Nephron (organoid): ENCODE measurements at regions not wholly inside any gene's neighbourhood (a gene's known extent, or its start where the extent isn't known, plus 50 kb on each side); places are given as distances from the start of the nearest gene placed in this dataset.

Source experiments
- H3K27ac Mint-ChIP-seq, 3 experiments: 2 replicates each; pipeline ENCODE4 v1.8.0; 2020; ENCODE audit warnings: mixed read lengths in 3 of 3, mild to moderate bottlenecking in 2 of 3, moderate library complexity in 1 of 3
- H3K27me3 Mint-ChIP-seq: 2 replicates; pipeline ENCODE4 v1.8.0; 2021; ENCODE audit warnings: low read depth, mild to moderate bottlenecking, moderate library complexity, mixed read lengths
- H3K36me3 Mint-ChIP-seq: 2 replicates; pipeline ENCODE4 v1.8.0; 2020; ENCODE audit warnings: low read depth, mixed read lengths
- H3K4me1 Mint-ChIP-seq: 2 replicates; pipeline ENCODE4 v1.8.0; 2020; ENCODE audit warnings: mixed read lengths
- H3K4me3 Mint-ChIP-seq, 3 experiments: 2 replicates each; pipeline ENCODE4 v1.8.0; 2020; ENCODE audit warnings: mild to moderate bottlenecking in 3 of 3, mixed read lengths in 3 of 3, moderate library complexity in 2 of 3
- H3K9me3 Mint-ChIP-seq: 2 replicates; pipeline ENCODE4 v1.8.0; 2020; ENCODE audit warnings: mixed read lengths
- CTCF ChIP-seq, 3 experiments: fragments of 200-600 bp; sonication (generic); IDR thresholded peaks; one replicate each; pipeline ENCODE4 v1.5.0; 2021; ENCODE audit warnings: antibody characterized with exemption in 3 of 3; ENCODE audit not compliant: unreplicated experiment in 3 of 3

GRCh38 chr15:46117071-46117470 is 482.2 kb downstream of the SQOR start:
- Mint-ChIP-seq H3K27me3 (peaks cover 7% of the 10 kb centered on the region), H3K4me3 (no peak overlapping the region), H3K9me3 (no peaks in the 10 kb centered on the region), H3K4me1 (no peaks in the 10 kb centered on the region), H3K27ac (no peak overlapping the region), H3K36me3 (no peaks in the 10 kb centered on the region)
- no peak for TF ChIP-seq CTCF (IDR thresholded peaks at IDR 0.05; ENCODE audit: unreplicated experiment in 3 of 3)

- no peaks in the 10 kb centered on the region for H3K4me1 Mint-ChIP-seq
- no peak overlapping the region for H3K27ac Mint-ChIP-seq
- no peaks in the 10 kb centered on the region for H3K36me3 Mint-ChIP-seq
- H3K4me3 Mint-ChIP-seq: no peak overlapping the region
- no peak for TF ChIP-seq CTCF (IDR thresholded peaks at IDR 0.05; ENCODE audit: unreplicated experiment in 3 of 3)
- peaks cover 14% of the 10 kb centered on the region for H3K9me3 Mint-ChIP-seq
- no peaks in the 10 kb centered on the region for H3K27me3 Mint-ChIP-seq
These were observed 485.9 kb downstream of the SQOR start for GRCh38 chr15:46120713-46121112.

GRCh38 chr15:46121441-46121840 is 486.6 kb downstream of the SQOR start:
- Mint-ChIP-seq H3K36me3 (no peaks in the 10 kb centered on the region), H3K27ac (no peak overlapping the region), H3K4me1 (no peaks in the 10 kb centered on the region), H3K27me3 (no peaks in the 10 kb centered on the region), H3K9me3 (peaks cover 14% of the 10 kb centered on the region), H3K4me3 (no peak overlapping the region)
- no peak for TF ChIP-seq CTCF (IDR thresholded peaks at IDR 0.05; ENCODE audit: unreplicated experiment in 3 of 3)

GRCh38 chr15:46126581-46126980 is 491.8 kb downstream of the SQOR start:
- peaks cover 29% of the 10 kb centered on the region for H3K9me3 Mint-ChIP-seq
- no peak overlapping the region for H3K27ac Mint-ChIP-seq

GRCh38 chr15:46127361-46127874 is 492.6 kb downstream of the SQOR start:
- Mint-ChIP-seq H3K9me3 (peaks cover 29% of the 10 kb centered on the region), H3K36me3 (no peaks in the 10 kb centered on the region), H3K27me3 (no peaks in the 10 kb centered on the region), H3K27ac (no peak overlapping the region), H3K4me3 (no peak overlapping the region), H3K4me1 (no peaks in the 10 kb centered on the region)
- TF ChIP-seq CTCF (IDR thresholded peaks at IDR 0.05; ENCODE audit: unreplicated experiment in 3 of 3): no peak

More at GRCh38 chr15:46126581-46126980, 491.8 kb downstream of the SQOR start:
- Mint-ChIP-seq H3K36me3 (no peaks in the 10 kb centered on the region), H3K27me3 (no peaks in the 10 kb centered on the region), H3K4me3 (no peak overlapping the region), H3K4me1 (no peaks in the 10 kb centered on the region)
- no peak for TF ChIP-seq CTCF (IDR thresholded peaks at IDR 0.05; ENCODE audit: unreplicated experiment in 3 of 3)

GRCh38 chr15:46129145-46129544 is 494.3 kb downstream of the SQOR start:
- Mint-ChIP-seq H3K4me1 (no peaks in the 10 kb centered on the region), H3K27me3 (no peaks in the 10 kb centered on the region), H3K4me3 (no peak overlapping the region), H3K27ac (no peak overlapping the region), H3K36me3 (no peaks in the 10 kb centered on the region), H3K9me3 (peaks cover 20% of the 10 kb centered on the region)
- TF ChIP-seq CTCF (IDR thresholded peaks at IDR 0.05; ENCODE audit: unreplicated experiment in 3 of 3): no peak
